Fibroblast of peridontal ligament (primary cell): ENCODE measurements at regions not wholly inside any gene's neighbourhood (a gene's known extent, or its start where the extent isn't known, plus 50 kb on each side); places are given as distances from the start of the nearest gene placed in this dataset.

Source experiments
- DNase-seq: peaks from one replicate; pipeline ENCODE4 v3.0.0-alpha.2; 2010; ENCODE audit errors: extremely low read depth

GRCh38 chr18:68354176-68354575 lies 360.7 kb downstream of the TMX3 start:
- DNase-seq, result peak; percentile 67

- no peak for DNase-seq
Measured at GRCh38 chr18:68342039-68342659, 372.8 kb downstream of the TMX3 start.

- DNase-seq, result no peak
Measured at GRCh38 chr18:68340606-68341005, 374.3 kb downstream of the TMX3 start.

- no peak for DNase-seq
Measured at GRCh38 chr18:68330658-68331057, 384.2 kb downstream of the TMX3 start.

- no peak for DNase-seq
Measured at GRCh38 chr18:68323921-68324320, 391.0 kb downstream of the TMX3 start.

GRCh38 chr18:68316636-68317035 lies 398.3 kb downstream of the TMX3 start:
- peak; percentile 44 for DNase-seq

GRCh38 chr18:68314403-68314802 lies 400.5 kb downstream of the TMX3 start:
- DNase-seq, result peak; percentile 43

- no peak for DNase-seq
Measured at GRCh38 chr18:68301441-68301840, 413.5 kb downstream of the TMX3 start.

GRCh38 chr18:68299906-68300305 lies 415.0 kb downstream of the TMX3 start:
- DNase-seq, result no peak

GRCh38 chr18:68298330-68298729 lies 416.6 kb downstream of the TMX3 start:
- DNase-seq, result no peak

- no peak for DNase-seq
Measured at GRCh38 chr18:68288408-68288807, 426.5 kb downstream of the TMX3 start.

- DNase-seq, result no peak
Measured at GRCh38 chr18:68284236-68284780, 430.6 kb downstream of the TMX3 start.

- no peak for DNase-seq
Measured at GRCh38 chr18:68283834-68284233, 431.1 kb downstream of the TMX3 start.

GRCh38 chr18:68282232-68282631 lies 432.7 kb downstream of the TMX3 start:
- DNase-seq, result no peak

- peak; percentile 86 for DNase-seq
Measured at GRCh38 chr18:68275616-68276015, 439.3 kb downstream of the TMX3 start.

GRCh38 chr18:68270017-68270416 lies 444.9 kb downstream of the TMX3 start:
- DNase-seq, result no peak

- DNase-seq, result peak; percentile 76
Measured at GRCh38 chr18:68267583-68267982, 447.3 kb downstream of the TMX3 start.

GRCh38 chr18:68263481-68263880 lies 451.4 kb downstream of the TMX3 start:
- peak; percentile 50 for DNase-seq

- DNase-seq, result peak; percentile 83
Measured at GRCh38 chr18:68262690-68263294, 452.1 kb downstream of the TMX3 start.

GRCh38 chr18:68256418-68257067 lies 458.4 kb downstream of the TMX3 start:
- no peak for DNase-seq

GRCh38 chr18:68244786-68245185 lies 470.1 kb downstream of the TMX3 start:
- DNase-seq, result peak; percentile 34

GRCh38 chr18:68241881-68242280 lies 473.0 kb downstream of the TMX3 start:
- no peak for DNase-seq

- DNase-seq, result no peak
Measured at GRCh38 chr18:68234676-68235075, 480.2 kb downstream of the TMX3 start.
